MM.1S (cell line): ENCODE measurements at regions not wholly inside any gene's neighbourhood (a gene's known extent, or its start where the extent isn't known, plus 50 kb on each side); places are given as distances from the start of the nearest gene placed in this dataset.

ENCODE experiments used
- CTCF ChIP-seq: fragments of 300-600 bp; sonication (generic); IDR thresholded peaks from 2 replicates; pipeline ENCODE4 v1.5.1; 2016; ENCODE audit warnings: antibody characterized with exemption, low read length, mixed read lengths
- EZH2 ChIP-seq: fragments of 300-600 bp; sonication (generic); optimal IDR thresholded peaks from 2 replicates; pipeline ENCODE3; 2017; ENCODE audit warnings: low read depth, mild to moderate bottlenecking, antibody characterized with exemption, low read length, mixed read lengths
- EZH2phosphoT487 ChIP-seq: fragments of 300-600 bp; sonication (generic); IDR thresholded peaks from 2 replicates; pipeline ENCODE4 v1.6.1; 2018; ENCODE audit warnings: antibody characterized with exemption, low read length

- TF ChIP-seq CTCF = no peak
- no peak for TF ChIP-seq EZH2phosphoT487
- no peak for TF ChIP-seq EZH2
Measured at GRCh38 chr13:90116121-90116520, 1231.4 kb upstream of the MIR17HG start.
